ENCODE measurements at regions not wholly inside any gene's neighbourhood (a gene's known extent, or its start where the extent isn't known, plus 50 kb on each side); places are given as distances from the start of the nearest gene placed in this dataset.

GRCh38 chr16:35748621-35749252, 2289.3 kb downstream of the TP53TG3F start:
- no peaks in the 10 kb centered on the region for H3K36me3 Mint-ChIP-seq (ENCODE audit: low read depth)
- H3K27me3 Mint-ChIP-seq = no peaks in the 10 kb centered on the region
- no peak for ATAC-seq (replicated peaks)
- H3K9me3 Mint-ChIP-seq = peaks cover 27% of the 10 kb centered on the region
- no peak overlapping the region for H3K27ac Mint-ChIP-seq
- no peaks in the 10 kb centered on the region for H3K4me1 Mint-ChIP-seq
- no peak overlapping the region for H3K4me3 Mint-ChIP-seq

DNA sequence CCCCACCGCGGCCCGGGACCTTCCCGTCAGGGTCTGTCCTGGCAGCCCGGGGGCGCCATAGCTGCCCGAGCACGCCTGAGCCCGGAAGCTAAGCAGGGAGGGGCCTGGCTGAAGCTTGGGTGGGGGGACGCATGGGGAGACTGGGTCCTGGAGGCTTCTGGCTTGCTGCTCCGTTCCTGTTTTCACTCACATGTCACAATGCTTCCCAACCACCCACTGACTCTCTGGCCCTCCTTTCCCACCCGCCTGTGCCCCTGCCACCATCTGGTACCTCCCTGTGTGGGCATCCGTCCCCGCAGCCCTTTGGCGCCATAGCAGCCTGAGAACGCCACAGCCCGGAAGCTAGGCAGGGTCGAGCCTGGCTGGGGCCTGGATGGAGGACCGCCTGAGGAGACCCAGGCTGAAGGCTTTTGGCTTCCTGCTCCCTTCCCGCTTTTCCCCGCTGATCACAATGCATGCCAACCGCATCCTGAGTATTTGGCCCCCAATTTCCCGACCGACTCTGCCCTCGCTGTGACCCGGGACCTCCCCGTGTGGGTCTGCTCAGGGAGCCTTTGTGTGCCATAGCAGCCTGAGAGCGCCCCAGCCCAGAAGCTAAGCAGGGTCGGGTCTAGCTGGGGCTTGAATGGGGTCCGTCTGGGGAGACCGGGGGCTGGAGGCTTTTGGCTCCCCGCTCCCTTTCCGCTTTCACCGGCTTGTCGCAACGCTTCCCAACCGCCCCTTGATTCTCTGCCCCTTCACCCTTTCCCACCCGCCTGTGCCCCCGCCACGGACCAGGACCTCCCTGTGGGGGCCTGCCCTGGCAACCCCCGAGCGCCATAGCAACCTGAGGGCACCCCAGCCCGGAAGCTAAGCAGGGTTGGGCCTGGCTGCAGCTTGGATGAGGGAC, 2290.1 kb downstream of the TP53TG3F start:
- Mint-ChIP-seq H3K4me3 (no peak overlapping the region), H3K27me3 (no peaks in the 10 kb centered on the region), H3K4me1 (no peaks in the 10 kb centered on the region), H3K27ac (no peak overlapping the region), H3K36me3 (ENCODE audit: low read depth) (no peaks in the 10 kb centered on the region), H3K9me3 (peaks cover 19% of the 10 kb centered on the region)
- ATAC-seq (replicated peaks) = no peak

DNA sequence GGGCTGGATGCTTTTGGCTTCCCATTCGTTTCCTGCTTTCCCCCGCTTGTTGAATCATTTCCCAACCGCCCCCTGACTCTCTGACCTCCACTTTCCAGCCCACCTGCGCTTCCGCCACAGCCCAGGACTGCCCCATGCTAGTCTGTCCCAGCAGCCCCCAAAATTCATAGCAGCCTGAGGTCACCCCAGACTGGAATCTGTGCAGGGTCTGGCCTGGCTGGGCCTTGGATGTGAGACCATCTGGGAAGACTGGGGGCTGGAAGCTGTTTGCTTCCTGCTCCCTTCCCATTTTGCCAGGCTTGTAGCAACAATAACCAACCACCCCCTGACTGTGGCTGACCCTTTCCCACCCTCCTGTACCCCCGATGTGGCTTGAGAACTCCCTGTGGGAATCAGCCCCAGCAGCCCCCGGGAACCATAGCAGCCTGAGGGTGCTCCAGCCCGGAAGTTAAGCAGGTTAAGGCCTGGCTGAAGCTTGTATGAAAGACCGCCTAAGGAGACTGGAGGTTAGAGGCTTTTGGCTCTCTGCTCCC, 2290.8 kb downstream of the TP53TG3F start:
- Mint-ChIP-seq H3K36me3 (ENCODE audit: low read depth) (no peaks in the 10 kb centered on the region), H3K9me3 (peaks cover 14% of the 10 kb centered on the region), H3K27ac (no peak overlapping the region), H3K4me1 (no peaks in the 10 kb centered on the region), H3K27me3 (no peaks in the 10 kb centered on the region), H3K4me3 (no peak overlapping the region)
- no peak for ATAC-seq (replicated peaks)

- H3K4me3 Mint-ChIP-seq = no peak overlapping the region
- H3K27me3 Mint-ChIP-seq = no peaks in the 10 kb centered on the region
- no peak overlapping the region for H3K27ac Mint-ChIP-seq
- no peaks in the 10 kb centered on the region for H3K36me3 Mint-ChIP-seq (ENCODE audit: low read depth)
- H3K9me3 Mint-ChIP-seq = peaks cover 15% of the 10 kb centered on the region
- no peak for ATAC-seq (replicated peaks)
- no peaks in the 10 kb centered on the region for H3K4me1 Mint-ChIP-seq
Observed at GRCh38 chr16:35750701-35751104, 2291.3 kb downstream of the TP53TG3F start.

- Mint-ChIP-seq H3K9me3 (peaks cover 15% of the 10 kb centered on the region), H3K4me1 (no peaks in the 10 kb centered on the region), H3K4me3 (no peak overlapping the region), H3K27ac (no peak overlapping the region), H3K27me3 (no peaks in the 10 kb centered on the region), H3K36me3 (ENCODE audit: low read depth) (no peaks in the 10 kb centered on the region)
- no peak for ATAC-seq (replicated peaks)
Observed at GRCh38 chr16:35751191-35751941, 2292.0 kb downstream of the TP53TG3F start.

- no peaks in the 10 kb centered on the region for H3K36me3 Mint-ChIP-seq (ENCODE audit: low read depth)
- ATAC-seq (replicated peaks) = no peak
- H3K27ac Mint-ChIP-seq = no peak overlapping the region
- H3K4me1 Mint-ChIP-seq = no peaks in the 10 kb centered on the region
- H3K27me3 Mint-ChIP-seq = no peaks in the 10 kb centered on the region
- H3K9me3 Mint-ChIP-seq = peaks cover 12% of the 10 kb centered on the region
- H3K4me3 Mint-ChIP-seq = no peak overlapping the region
Observed at GRCh38 chr16:35752012-35752772, 2292.8 kb downstream of the TP53TG3F start.

GRCh38 chr16:35752773-35753558, 2293.6 kb downstream of the TP53TG3F start:
- no peaks in the 10 kb centered on the region for H3K27me3 Mint-ChIP-seq
- H3K4me3 Mint-ChIP-seq = no peak overlapping the region
- no peak overlapping the region for H3K27ac Mint-ChIP-seq
- H3K9me3 Mint-ChIP-seq = peaks cover 9% of the 10 kb centered on the region
- H3K36me3 Mint-ChIP-seq (ENCODE audit: low read depth) = no peaks in the 10 kb centered on the region
- ATAC-seq (replicated peaks) = no peak
- H3K4me1 Mint-ChIP-seq = no peaks in the 10 kb centered on the region

DNA sequence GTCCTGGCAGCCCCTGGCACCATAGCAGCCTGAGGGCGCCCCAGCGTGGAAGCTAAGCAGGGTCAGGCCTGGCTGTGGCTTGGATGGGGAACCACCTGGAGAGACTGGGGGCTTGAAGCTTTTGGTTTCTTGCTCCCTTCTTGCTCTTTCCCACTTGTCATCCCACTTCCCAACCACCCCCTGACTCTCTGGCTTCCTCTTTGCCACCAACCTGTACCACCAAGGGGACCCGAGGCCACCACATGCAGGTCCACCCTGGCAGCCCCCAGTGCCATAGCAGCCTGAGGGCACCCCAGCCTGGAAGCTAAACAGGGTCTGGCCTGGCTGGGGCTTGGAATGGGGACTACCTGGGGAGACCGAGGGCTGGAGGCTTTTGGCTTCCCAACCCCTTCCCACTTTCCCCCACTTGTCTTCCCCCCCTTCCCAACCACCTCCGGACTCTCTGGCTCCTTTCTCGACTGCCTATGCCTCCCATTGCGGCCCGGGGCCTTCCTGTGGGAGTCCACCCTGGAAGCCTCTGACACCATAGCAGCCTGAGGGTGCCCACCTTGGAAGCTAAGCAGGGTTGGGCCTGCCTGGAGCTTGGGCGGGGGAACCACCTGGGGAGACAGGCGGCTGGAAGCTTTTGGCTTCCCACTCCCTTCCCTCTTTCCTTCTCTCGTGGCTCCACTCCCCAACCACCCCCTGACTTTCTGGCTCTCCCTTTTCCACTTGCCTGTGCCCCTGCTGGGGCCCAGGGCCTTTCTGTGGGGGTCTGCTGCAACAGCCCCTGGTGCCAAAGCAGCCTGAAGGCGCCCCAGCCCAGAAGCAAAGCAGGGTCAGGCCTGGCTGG, 2294.4 kb downstream of the TP53TG3F start:
- H3K4me3 Mint-ChIP-seq = no peak overlapping the region
- H3K27ac Mint-ChIP-seq = no peak overlapping the region
- ATAC-seq (replicated peaks) = no peak
- no peaks in the 10 kb centered on the region for H3K27me3 Mint-ChIP-seq
- H3K9me3 Mint-ChIP-seq = peaks cover 9% of the 10 kb centered on the region
- no peaks in the 10 kb centered on the region for H3K36me3 Mint-ChIP-seq (ENCODE audit: low read depth)
- H3K4me1 Mint-ChIP-seq = no peaks in the 10 kb centered on the region

DNA sequence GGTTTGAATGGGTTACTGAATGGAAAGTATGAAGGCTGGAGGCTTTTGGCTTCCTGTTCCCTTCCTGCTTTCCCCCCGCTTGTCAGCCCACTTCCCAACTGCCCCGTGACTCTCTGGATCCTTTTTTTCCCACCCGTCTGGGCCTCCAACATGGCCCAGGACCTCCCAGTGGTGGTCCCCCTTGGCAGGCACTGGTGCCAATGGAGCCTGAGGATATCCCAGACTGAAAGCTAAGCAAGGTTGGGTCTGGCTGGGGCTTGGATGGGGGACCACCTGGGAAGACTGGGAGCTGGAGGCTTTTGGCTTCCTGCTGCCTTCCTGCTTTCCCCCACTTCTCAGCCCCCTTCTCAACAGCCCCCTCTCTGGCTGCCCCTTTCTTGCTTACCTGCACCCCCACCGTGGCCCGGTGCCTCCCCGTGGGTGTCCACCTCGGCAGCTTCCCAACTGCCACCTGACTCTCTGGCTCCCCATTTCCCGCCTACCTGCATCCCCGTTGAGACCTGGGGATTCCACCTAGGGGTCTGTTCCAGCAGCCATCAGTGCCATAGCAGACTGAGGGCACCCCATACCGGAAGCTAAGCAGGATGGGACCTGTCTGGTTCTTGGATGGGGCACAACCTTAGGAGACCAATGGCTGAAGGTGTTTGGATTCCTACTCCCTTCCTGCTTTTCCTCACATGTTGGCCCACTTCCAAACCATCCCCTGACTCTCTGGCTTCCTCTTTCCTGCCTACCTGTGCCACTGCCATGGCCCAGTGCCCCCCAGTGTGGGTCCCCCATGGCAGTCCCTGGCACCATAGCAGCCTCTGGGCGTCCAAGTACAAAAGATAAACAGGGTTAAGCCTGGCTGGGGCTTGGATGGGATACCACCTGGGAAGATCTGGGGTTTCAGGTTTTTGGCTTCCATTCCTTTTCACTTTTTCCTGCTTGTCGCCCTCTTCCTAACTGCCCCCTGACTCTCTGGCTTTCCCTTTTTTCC, 2295.3 kb downstream of the TP53TG3F start:
- H3K4me1 Mint-ChIP-seq = no peaks in the 10 kb centered on the region
- H3K36me3 Mint-ChIP-seq (ENCODE audit: low read depth) = no peaks in the 10 kb centered on the region
- peaks cover 9% of the 10 kb centered on the region for H3K9me3 Mint-ChIP-seq
- H3K4me3 Mint-ChIP-seq = no peak overlapping the region
- ATAC-seq (replicated peaks) = no peak
- H3K27ac Mint-ChIP-seq = no peak overlapping the region
- no peaks in the 10 kb centered on the region for H3K27me3 Mint-ChIP-seq

DNA sequence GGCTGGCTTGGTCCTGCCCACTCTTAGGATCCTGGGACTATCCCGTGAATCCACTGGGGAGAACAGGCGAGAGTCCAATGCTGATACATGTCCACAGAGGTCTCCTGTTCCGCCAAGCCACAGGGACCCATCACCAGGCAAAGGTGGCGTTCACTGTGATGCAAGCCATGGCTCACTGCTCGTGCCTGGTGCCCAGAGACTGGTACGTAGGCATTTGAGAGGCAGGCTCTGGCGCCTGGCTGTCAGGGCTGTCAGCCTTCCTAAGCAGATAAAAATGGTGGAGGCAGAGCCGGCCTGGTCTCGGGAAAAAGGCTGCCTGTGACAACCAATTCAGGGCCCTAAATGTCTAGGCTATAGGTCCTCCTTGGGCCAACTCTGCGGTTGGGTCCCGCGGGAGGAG, 2329.0 kb downstream of the TP53TG3F start:
- Mint-ChIP-seq H3K9me3 (peaks cover 18% of the 10 kb centered on the region), H3K4me3 (no peak overlapping the region), H3K27ac (no peak overlapping the region), H3K36me3 (ENCODE audit: low read depth) (no peaks in the 10 kb centered on the region), H3K27me3 (no peaks in the 10 kb centered on the region), H3K4me1 (no peaks in the 10 kb centered on the region)
- no peak for ATAC-seq (replicated peaks)

- Mint-ChIP-seq H3K4me3 (no peak overlapping the region), H3K27me3 (no peaks in the 10 kb centered on the region), H3K36me3 (ENCODE audit: low read depth) (no peaks in the 10 kb centered on the region), H3K27ac (no peak overlapping the region), H3K4me1 (no peaks in the 10 kb centered on the region), H3K9me3 (peaks cover 21% of the 10 kb centered on the region)
- no peak for ATAC-seq (replicated peaks)
Observed at GRCh38 chr16:35792516-35793285, 2333.3 kb downstream of the TP53TG3F start.

All from activated T-helper 17 cell treated with anti-CD3 and anti-CD28 coated beads, Interleukin-2, amount 50 U/mL, for 72 hours (primary cell).